Neuron (in vitro differentiated cells): ENCODE measurements at regions not wholly inside any gene's neighbourhood (a gene's known extent, or its start where the extent isn't known, plus 50 kb on each side); places are given as distances from the start of the nearest gene placed in this dataset.

Source experiments
- H2AFZ ChIP-seq: one replicate; pipeline ENCODE4 v1.6.1; 2013; ENCODE audit warnings: low read depth, mild to moderate bottlenecking, inconsistent platforms, low read length, moderate library complexity
- H3K27me3 ChIP-seq: one replicate; pipeline ENCODE4 v1.6.1; 2013; ENCODE audit warnings: low read length; ENCODE audit not compliant: insufficient read depth
- H3K36me3 ChIP-seq: one replicate; pipeline ENCODE4 v1.6.1; 2013; ENCODE audit warnings: low read length; ENCODE audit not compliant: insufficient read depth
- H3K4me1 ChIP-seq: one replicate; pipeline ENCODE4 v1.6.1; 2013; ENCODE audit warnings: low read length; ENCODE audit not compliant: insufficient read depth
- H3K4me3 ChIP-seq: 2 replicates; pipeline ENCODE4 v1.5.1; 2013; ENCODE audit warnings: mild to moderate bottlenecking, low read length, moderate library complexity
- H3K9me3 ChIP-seq: one replicate; pipeline ENCODE4 v1.6.1; 2013; ENCODE audit warnings: low read length

DNA sequence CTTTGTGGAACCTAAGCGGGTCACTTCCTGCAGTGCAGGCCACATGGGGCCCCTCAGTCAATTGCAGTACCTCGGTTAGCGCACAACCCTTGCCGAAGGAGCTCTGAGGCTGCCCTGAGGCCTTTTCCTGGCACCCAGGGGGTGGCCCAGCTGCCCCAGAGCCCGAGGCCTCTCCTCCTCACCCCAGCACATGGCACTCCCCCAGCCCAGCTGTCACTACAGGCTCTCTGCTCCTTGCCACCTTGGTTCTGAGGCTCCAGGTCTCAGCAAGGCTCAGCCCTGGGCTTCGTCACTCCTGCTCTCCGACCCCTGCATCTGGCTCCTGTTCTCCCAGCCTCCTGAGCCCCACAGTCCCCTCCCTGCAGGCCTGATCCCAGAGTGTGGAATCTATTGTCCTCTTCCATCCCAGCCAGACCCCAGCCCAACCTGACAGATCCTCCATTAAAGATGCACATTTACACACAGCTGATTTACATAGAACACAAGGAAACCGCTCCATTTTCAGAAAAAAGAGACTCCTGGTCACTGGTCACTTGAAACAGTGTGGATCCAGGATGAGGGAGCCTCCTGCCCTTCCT, 192.8 kb upstream of the POU3F1 start:
- peaks cover 4% of the 10 kb centered on the region for H3K4me1 ChIP-seq
- H3K9me3 ChIP-seq: no peaks in the 10 kb centered on the region
- H3K27me3 ChIP-seq: peaks cover 2% of the 10 kb centered on the region
- H2AFZ ChIP-seq: no peak overlapping the region
- no peaks in the 10 kb centered on the region for H3K36me3 ChIP-seq
- no peak overlapping the region for H3K4me3 ChIP-seq

DNA sequence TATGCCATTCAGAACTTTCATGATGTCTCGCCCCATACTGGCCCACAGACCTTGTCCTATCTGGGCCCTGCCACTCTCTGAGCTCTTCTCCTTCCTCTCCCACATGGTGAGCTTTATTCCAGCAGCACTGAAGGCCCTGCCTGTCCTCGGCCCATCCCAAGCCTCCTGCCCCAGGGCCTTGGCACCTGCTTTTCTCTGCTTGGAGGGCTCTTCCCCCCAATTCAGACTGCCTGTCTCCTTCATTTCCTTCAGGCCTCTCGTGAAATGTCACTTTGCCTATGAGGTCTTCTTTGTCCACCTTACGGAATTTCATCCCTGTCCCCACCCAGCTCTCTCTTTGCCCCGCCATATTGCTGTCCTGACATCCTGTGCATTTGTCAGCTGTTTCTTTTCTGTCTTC, 191.7 kb upstream of the POU3F1 start:
- Histone ChIP-seq H3K9me3 (no peaks in the 10 kb centered on the region), H3K36me3 (no peaks in the 10 kb centered on the region), H2AFZ (no peak overlapping the region), H3K4me1 (no peaks in the 10 kb centered on the region), H3K4me3 (no peak overlapping the region), H3K27me3 (peaks cover 2% of the 10 kb centered on the region)

DNA sequence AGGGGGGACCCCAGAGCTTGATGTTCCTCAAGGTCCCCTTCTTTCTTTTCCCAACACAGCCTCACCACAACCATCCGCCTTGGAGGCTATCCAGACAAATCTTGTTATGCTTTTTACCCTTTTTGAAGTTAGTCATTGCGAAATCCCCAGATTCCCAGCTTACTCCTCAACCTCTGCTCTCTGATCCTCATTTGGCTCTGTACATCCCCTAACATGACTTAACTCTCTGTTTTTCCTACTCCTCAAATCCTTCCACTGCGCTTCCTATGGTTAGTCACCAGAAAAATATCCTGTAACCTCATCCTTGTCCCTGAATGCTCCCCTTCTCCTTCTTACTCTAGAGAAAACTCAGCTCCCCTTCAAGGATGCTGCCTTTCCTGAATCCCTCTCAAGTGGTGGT, 189.1 kb upstream of the POU3F1 start:
- Histone ChIP-seq H3K9me3 (peaks cover 2% of the 10 kb centered on the region), H3K4me3 (no peak overlapping the region), H2AFZ (no peak overlapping the region), H3K36me3 (no peaks in the 10 kb centered on the region), H3K4me1 (no peaks in the 10 kb centered on the region), H3K27me3 (peaks cover 7% of the 10 kb centered on the region)

- H3K9me3 ChIP-seq: peaks cover 6% of the 10 kb centered on the region
- no peak overlapping the region for H3K4me3 ChIP-seq
- H3K4me1 ChIP-seq: no peaks in the 10 kb centered on the region
- H3K27me3 ChIP-seq: peaks cover 7% of the 10 kb centered on the region
- H3K36me3 ChIP-seq: no peaks in the 10 kb centered on the region
- H2AFZ ChIP-seq: no peak overlapping the region
Observed at GRCh38 chr1:38231941-38232340, 185.3 kb upstream of the POU3F1 start.

DNA sequence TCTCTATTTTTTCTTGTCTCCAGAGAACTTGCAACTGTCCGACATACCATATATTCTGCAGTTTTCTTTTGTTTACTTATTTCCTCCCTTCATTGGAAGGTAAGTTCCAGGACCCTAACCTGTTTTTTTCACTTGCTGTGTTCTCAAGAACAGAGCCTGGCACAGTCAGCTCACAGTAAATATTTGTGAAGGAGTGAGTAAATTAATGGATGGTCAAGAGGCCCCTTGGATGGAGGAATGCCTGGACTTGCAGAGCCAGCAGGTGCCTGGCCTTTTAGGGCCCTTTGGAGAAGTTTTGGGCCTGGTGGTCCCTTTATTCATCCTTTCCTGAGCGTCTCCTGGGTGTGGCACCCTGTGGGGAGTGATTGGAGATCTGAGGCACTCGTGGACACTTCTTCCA, 182.1 kb upstream of the POU3F1 start:
- H3K27me3 ChIP-seq: peaks cover 5% of the 10 kb centered on the region
- no peaks in the 10 kb centered on the region for H3K4me1 ChIP-seq
- no peaks in the 10 kb centered on the region for H3K36me3 ChIP-seq
- no peak overlapping the region for H3K4me3 ChIP-seq
- H2AFZ ChIP-seq: no peak overlapping the region
- peaks cover 6% of the 10 kb centered on the region for H3K9me3 ChIP-seq

DNA sequence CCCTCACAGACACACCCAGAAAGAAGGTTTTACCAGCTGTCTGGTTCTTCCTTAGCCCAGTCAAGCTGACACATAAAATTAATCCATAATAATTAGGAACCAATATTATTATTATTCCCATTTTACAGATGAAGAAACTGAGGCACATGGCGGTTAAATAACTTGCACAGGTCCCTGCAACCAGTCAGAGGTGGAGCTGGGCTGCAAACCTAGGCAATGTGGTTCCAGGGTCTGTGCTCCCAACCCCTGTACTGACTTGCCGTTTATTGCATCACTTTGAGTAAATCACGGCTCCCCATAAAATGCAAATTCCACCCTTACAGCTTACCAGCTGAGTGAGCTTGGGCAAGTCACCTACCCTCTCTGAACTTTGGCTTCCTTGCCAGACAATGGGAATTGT, 179.2 kb upstream of the POU3F1 start:
- Histone ChIP-seq H2AFZ (no peak overlapping the region), H3K4me3 (no peak overlapping the region), H3K9me3 (peaks cover 4% of the 10 kb centered on the region), H3K27me3 (no peaks in the 10 kb centered on the region), H3K4me1 (no peaks in the 10 kb centered on the region), H3K36me3 (no peaks in the 10 kb centered on the region)

- peaks cover 4% of the 10 kb centered on the region for H3K9me3 ChIP-seq
- no peak overlapping the region for H3K4me3 ChIP-seq
- H3K4me1 ChIP-seq: no peaks in the 10 kb centered on the region
- no peaks in the 10 kb centered on the region for H3K27me3 ChIP-seq
- H3K36me3 ChIP-seq: no peaks in the 10 kb centered on the region
- H2AFZ ChIP-seq: no peak overlapping the region
Observed at GRCh38 chr1:38223391-38223790, 176.8 kb upstream of the POU3F1 start.

GRCh38 chr1:38222891-38223290, 176.3 kb upstream of the POU3F1 start:
- Histone ChIP-seq H3K27me3 (no peaks in the 10 kb centered on the region), H3K4me3 (no peak overlapping the region), H3K9me3 (peaks cover under 1% of the 10 kb centered on the region), H2AFZ (no peak overlapping the region), H3K4me1 (no peaks in the 10 kb centered on the region), H3K36me3 (no peaks in the 10 kb centered on the region)

GRCh38 chr1:38221006-38221649, 174.5 kb upstream of the POU3F1 start:
- Histone ChIP-seq H2AFZ (no peak overlapping the region), H3K9me3 (no peaks in the 10 kb centered on the region), H3K4me1 (no peaks in the 10 kb centered on the region), H3K27me3 (no peaks in the 10 kb centered on the region), H3K4me3 (no peak overlapping the region), H3K36me3 (no peaks in the 10 kb centered on the region)

- H3K4me1 ChIP-seq: no peaks in the 10 kb centered on the region
- H3K9me3 ChIP-seq: no peaks in the 10 kb centered on the region
- no peak overlapping the region for H3K4me3 ChIP-seq
- no peaks in the 10 kb centered on the region for H3K27me3 ChIP-seq
- H3K36me3 ChIP-seq: no peaks in the 10 kb centered on the region
- no peak overlapping the region for H2AFZ ChIP-seq
Observed at GRCh38 chr1:38217316-38217715, 170.7 kb upstream of the POU3F1 start.

DNA sequence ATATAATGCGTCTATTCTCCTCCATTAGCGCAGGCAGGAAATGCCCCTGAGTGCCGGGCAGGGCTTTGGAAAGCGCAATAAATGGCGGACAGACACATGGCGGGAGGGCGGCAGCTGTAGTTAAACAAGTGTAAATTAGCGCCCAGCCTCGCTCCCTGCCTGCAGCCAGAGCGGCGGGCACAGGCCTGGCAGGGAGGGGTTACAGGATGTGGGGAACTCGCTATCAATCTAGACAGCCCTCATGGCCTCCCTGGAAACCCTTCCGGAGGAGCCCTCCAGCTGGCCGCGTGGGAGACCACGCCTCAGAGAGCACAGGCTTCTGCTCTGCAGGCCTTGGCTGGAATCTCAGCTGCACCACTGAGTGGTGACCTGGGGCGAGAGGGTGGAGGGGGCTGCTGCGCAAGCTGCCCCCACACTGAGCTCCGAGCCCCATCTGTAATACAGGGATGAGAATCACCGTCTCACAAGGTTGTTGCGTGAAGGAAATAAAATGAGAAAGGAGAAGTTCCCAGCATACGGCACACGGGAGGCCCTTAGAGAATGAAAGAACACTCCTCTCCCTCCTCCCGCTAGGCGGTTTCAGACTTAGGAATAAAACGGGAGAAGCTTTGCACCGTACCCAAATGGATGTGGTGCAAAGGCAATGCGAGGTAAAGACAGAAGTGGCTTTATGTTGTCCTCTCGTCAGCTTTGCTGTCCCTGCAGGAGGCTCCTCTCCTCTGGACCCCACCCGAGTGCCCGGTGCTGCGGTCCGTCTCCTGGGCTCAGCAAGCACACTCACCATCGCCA, 167.2 kb upstream of the POU3F1 start:
- Histone ChIP-seq H3K27me3 (no peaks in the 10 kb centered on the region), H3K4me3 (no peak overlapping the region), H3K36me3 (no peaks in the 10 kb centered on the region), H3K9me3 (no peaks in the 10 kb centered on the region), H2AFZ (no peak overlapping the region), H3K4me1 (no peaks in the 10 kb centered on the region)

DNA sequence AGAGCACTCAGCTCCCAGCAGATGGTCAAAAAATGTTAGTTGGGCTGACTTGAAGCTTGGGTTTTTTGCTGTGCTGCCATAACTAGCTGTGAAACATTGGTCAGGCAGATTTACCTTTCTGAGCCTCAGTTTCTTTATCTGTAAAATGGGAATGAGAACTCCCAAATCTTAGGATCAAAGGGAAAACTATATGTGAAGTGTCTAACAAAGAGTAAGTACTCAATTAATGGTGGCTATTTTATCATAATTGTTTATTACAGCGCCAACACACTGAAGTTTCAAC, 164.2 kb upstream of the POU3F1 start:
- Histone ChIP-seq H2AFZ (no peak overlapping the region), H3K4me3 (no peak overlapping the region), H3K27me3 (peaks cover 4% of the 10 kb centered on the region), H3K9me3 (no peaks in the 10 kb centered on the region), H3K36me3 (no peaks in the 10 kb centered on the region), H3K4me1 (no peaks in the 10 kb centered on the region)

DNA sequence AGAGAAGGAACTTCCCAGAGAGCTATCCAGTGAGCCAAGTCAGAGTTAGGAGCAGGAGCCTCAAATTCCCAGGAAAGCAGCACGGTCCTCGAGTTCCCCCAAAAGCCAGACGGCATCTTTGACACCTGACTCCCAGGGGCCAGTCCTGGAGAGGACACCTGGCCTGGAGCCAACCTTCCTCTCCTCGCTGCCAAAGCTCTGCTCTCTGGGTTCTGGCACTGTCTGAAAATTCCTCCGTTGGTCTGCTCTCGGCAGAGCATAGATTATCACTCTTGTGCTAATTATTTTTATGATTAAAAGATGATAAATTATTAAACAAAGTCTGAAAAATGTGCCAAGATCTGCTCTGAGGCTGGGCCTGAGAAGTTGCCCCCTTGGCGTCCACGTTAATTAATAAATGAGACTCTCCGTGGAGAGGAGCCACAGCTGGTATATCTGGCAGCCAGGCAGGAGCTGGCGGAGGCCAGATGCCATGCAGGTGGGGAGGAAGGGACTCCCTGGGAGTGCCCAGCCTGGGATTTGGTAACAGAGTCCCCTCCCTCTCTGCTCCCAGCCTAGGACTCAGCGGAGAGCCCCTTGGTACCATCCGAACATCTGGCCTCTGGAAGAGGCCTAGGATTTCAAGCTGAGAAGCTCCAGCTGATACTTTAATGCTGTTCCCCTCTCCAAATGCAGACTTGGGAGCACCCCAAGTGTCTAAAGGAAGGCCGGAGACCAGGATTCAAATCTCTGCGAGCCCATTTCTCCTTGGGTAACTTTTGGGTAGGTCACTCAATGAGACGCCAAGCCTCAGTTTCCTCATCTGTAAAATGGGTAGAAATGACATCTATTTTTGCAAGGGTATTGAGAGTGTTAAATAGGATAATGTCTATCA, 163.7 kb upstream of the POU3F1 start:
- no peak overlapping the region for H2AFZ ChIP-seq
- H3K9me3 ChIP-seq: no peaks in the 10 kb centered on the region
- H3K4me1 ChIP-seq: no peaks in the 10 kb centered on the region
- no peak overlapping the region for H3K4me3 ChIP-seq
- no peaks in the 10 kb centered on the region for H3K36me3 ChIP-seq
- H3K27me3 ChIP-seq: peaks cover 4% of the 10 kb centered on the region
